DOHH2 (cell line): ENCODE measurements at regions not wholly inside any gene's neighbourhood (a gene's known extent, or its start where the extent isn't known, plus 50 kb on each side); places are given as distances from the start of the nearest gene placed in this dataset.
"Not testable (repeated sequence)": the region's sequence is repeated elsewhere in the genome, so short reads cannot be mapped to it uniquely, and the experiment has no call there.

Experiments
- H3F3A ChIP-seq: fragments of 200-600 bp; sonication (generic), shearing (Covaris generic); 2 replicates; pipeline ENCODE4 v1.6.0; 2016; ENCODE audit warnings: antibody characterized with exemption, mild to moderate bottlenecking; ENCODE audit not compliant: control insufficient read depth, insufficient read depth
- H3K27ac ChIP-seq: fragments of 200-600 bp; sonication (generic); 2 replicates; pipeline ENCODE4 v1.5.1; 2014; ENCODE audit warnings: low read depth, mild to moderate bottlenecking, low read length, moderate library complexity
- H3K27me3 ChIP-seq: fragments of 200-600 bp; sonication (generic); 2 replicates; pipeline ENCODE4 v1.6.1; 2014; ENCODE audit warnings: mild to moderate bottlenecking, low read length, mixed read lengths; ENCODE audit not compliant: control insufficient read depth
- H3K36me3 ChIP-seq: fragments of 200-600 bp; sonication (generic); 2 replicates; pipeline ENCODE4 v1.6.1; 2014; ENCODE audit warnings: mild to moderate bottlenecking, low read length, moderate library complexity, mixed read lengths; ENCODE audit not compliant: control insufficient read depth
- H3K4me1 ChIP-seq: fragments of 200-600 bp; sonication (generic); 2 replicates; pipeline ENCODE4 v1.6.1; 2014; ENCODE audit warnings: mild to moderate bottlenecking, low read length, mixed read lengths; ENCODE audit not compliant: control insufficient read depth
- H3K4me2 ChIP-seq: fragments of 200-600 bp; sonication (generic); 2 replicates; pipeline ENCODE4 v1.6.0; 2014; ENCODE audit warnings: mild to moderate bottlenecking, low read length, moderate library complexity
- H3K4me3 ChIP-seq: fragments of 200-600 bp; sonication (generic); 2 replicates; pipeline ENCODE4 v1.5.1; 2014; ENCODE audit warnings: mild to moderate bottlenecking, low read length, mixed read lengths
- H3K79me2 ChIP-seq: fragments of 200-600 bp; sonication (generic); 2 replicates; pipeline ENCODE4 v1.6.1; 2014; ENCODE audit warnings: mild to moderate bottlenecking, low read length, mixed read lengths; ENCODE audit not compliant: control insufficient read depth
- H3K9me2 ChIP-seq: fragments of 200-600 bp; sonication (generic); replicated peaks from 2 replicates; pipeline ENCODE4 v1.6.1; 2014; ENCODE audit warnings: mild to moderate bottlenecking, low read length, mixed read lengths; ENCODE audit not compliant: control insufficient read depth
- H3K9me3 ChIP-seq: fragments of 200-600 bp; sonication (generic); 2 replicates; pipeline ENCODE4 v1.6.1; 2014; ENCODE audit warnings: antibody characterized with exemption, low read length, mixed read lengths; ENCODE audit not compliant: control insufficient read depth, insufficient read depth
- H4K20me1 ChIP-seq: fragments of 200-600 bp; sonication (generic); 2 replicates; pipeline ENCODE4 v1.6.0; 2014; ENCODE audit warnings: low read depth, mild to moderate bottlenecking, antibody characterized with exemption, low read length, moderate library complexity; ENCODE audit not compliant: control insufficient read depth, insufficient read depth
- CTCF ChIP-seq: fragments of 200-600 bp; sonication (generic); IDR thresholded peaks from one replicate; pipeline ENCODE4 v1.5.1; 2014; ENCODE audit warnings: antibody characterized with exemption, mild to moderate bottlenecking, low read depth, low read length; ENCODE audit not compliant: poor library complexity, severe bottlenecking
- EZH2phosphoT487 ChIP-seq: fragments of 200-600 bp; sonication (generic); IDR thresholded peaks from 2 replicates; pipeline ENCODE4 v1.6.1; 2017; ENCODE audit warnings: borderline replicate concordance, mild to moderate bottlenecking, antibody characterized with exemption, low read length, moderate library complexity, mixed read lengths

GRCh38 chr6:1164600-1164999 lies 147.3 kb upstream of the FOXQ1 start:
- Histone ChIP-seq H3K9me3 (no peaks in the 10 kb centered on the region), H3K36me3 (no peaks in the 10 kb centered on the region), H3K9me2 (no peaks in the 10 kb centered on the region), H3K4me2 (no peak overlapping the region), H3K27ac (no peak overlapping the region), H3F3A (no peaks in the 10 kb centered on the region), H4K20me1 (no peaks in the 10 kb centered on the region), H3K4me3 (no peak overlapping the region), H3K4me1 (no peaks in the 10 kb centered on the region), H3K27me3 (no peaks in the 10 kb centered on the region), H3K79me2 (no peaks in the 10 kb centered on the region)
- TF ChIP-seq EZH2phosphoT487 = no peak
- no peak for TF ChIP-seq CTCF

GRCh38 chr6:1163501-1163900 lies 148.4 kb upstream of the FOXQ1 start:
- TF ChIP-seq EZH2phosphoT487 (no peak), CTCF (no peak)
- H3K9me3 ChIP-seq = no peaks in the 10 kb centered on the region
- no peaks in the 10 kb centered on the region for H3K9me2 ChIP-seq
- no peaks in the 10 kb centered on the region for H4K20me1 ChIP-seq
- H3K79me2 ChIP-seq = no peaks in the 10 kb centered on the region
- H3K4me1 ChIP-seq = no peaks in the 10 kb centered on the region
- no peak overlapping the region for H3K4me3 ChIP-seq
- H3F3A ChIP-seq = no peaks in the 10 kb centered on the region
- no peak overlapping the region for H3K4me2 ChIP-seq
- no peaks in the 10 kb centered on the region for H3K27me3 ChIP-seq
- H3K27ac ChIP-seq = no peak overlapping the region
- H3K36me3 ChIP-seq = no peaks in the 10 kb centered on the region

GRCh38 chr6:1162367-1163275 lies 149.3 kb upstream of the FOXQ1 start:
- no peaks in the 10 kb centered on the region for H3K9me2 ChIP-seq
- H3K4me2 ChIP-seq = no peak overlapping the region
- no peaks in the 10 kb centered on the region for H3K9me3 ChIP-seq
- H3K4me1 ChIP-seq = no peaks in the 10 kb centered on the region
- no peak overlapping the region for H3K4me3 ChIP-seq
- no peaks in the 10 kb centered on the region for H3F3A ChIP-seq
- H3K79me2 ChIP-seq = no peaks in the 10 kb centered on the region
- no peak overlapping the region for H3K27ac ChIP-seq
- H3K36me3 ChIP-seq = no peaks in the 10 kb centered on the region
- H3K27me3 ChIP-seq = no peaks in the 10 kb centered on the region
- TF ChIP-seq EZH2phosphoT487 = no peak
- no peak for TF ChIP-seq CTCF
- no peaks in the 10 kb centered on the region for H4K20me1 ChIP-seq

- not testable (repeated sequence) for H3K4me1 ChIP-seq, H3K27ac ChIP-seq, H3K9me2 ChIP-seq, H3K9me3 ChIP-seq, H3F3A ChIP-seq, H3K79me2 ChIP-seq, H3K36me3 ChIP-seq, H3K4me3 ChIP-seq, H3K27me3 ChIP-seq, H3K4me2 ChIP-seq, H4K20me1 ChIP-seq
Measured at GRCh38 chr6:1156411-1156810, 155.5 kb upstream of the FOXQ1 start.
